AG10803 (cell line): ENCODE measurements at regions not wholly inside any gene's neighbourhood (a gene's known extent, or its start where the extent isn't known, plus 50 kb on each side); places are given as distances from the start of the nearest gene placed in this dataset.

Experiments used
- DNase-seq: peaks from one replicate; pipeline ENCODE4 v3.0.0; 2010; ENCODE audit warnings: low read depth
- H3K4me3 ChIP-seq: 2 replicates; pipeline ENCODE4 v1.5.1; 2011; ENCODE audit warnings: mild to moderate bottlenecking, low read length, control low read depth
- TF ChIP-seq, protein P1 (sequence below): conservative IDR thresholded peaks from 2 replicates; pipeline ENCODE4 v1.5.1; 2011; ENCODE audit warnings: mild to moderate bottlenecking, low read length, control low read depth, inconsistent platforms

DNA sequence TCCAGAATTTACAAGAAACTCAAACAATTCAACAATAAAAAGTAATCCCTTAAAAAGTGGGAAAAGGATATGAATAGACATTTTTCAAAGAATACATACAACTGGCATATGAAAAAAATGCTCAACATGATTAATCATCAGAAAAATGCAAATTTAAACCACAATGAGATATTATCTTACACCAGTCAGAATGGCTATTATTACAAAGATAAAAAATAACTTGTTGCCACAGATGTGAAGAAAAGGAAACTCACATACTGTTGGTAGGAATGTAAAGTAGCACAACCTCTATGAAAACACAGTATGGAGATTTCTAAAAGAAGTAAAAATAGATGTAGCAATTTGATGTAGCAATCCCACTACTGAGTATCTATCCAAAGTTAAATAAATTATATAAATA, 65.1 kb upstream of the DIAPH2 start:
- peak; percentile 2 for DNase-seq
- TF ChIP-seq, protein P1, sequence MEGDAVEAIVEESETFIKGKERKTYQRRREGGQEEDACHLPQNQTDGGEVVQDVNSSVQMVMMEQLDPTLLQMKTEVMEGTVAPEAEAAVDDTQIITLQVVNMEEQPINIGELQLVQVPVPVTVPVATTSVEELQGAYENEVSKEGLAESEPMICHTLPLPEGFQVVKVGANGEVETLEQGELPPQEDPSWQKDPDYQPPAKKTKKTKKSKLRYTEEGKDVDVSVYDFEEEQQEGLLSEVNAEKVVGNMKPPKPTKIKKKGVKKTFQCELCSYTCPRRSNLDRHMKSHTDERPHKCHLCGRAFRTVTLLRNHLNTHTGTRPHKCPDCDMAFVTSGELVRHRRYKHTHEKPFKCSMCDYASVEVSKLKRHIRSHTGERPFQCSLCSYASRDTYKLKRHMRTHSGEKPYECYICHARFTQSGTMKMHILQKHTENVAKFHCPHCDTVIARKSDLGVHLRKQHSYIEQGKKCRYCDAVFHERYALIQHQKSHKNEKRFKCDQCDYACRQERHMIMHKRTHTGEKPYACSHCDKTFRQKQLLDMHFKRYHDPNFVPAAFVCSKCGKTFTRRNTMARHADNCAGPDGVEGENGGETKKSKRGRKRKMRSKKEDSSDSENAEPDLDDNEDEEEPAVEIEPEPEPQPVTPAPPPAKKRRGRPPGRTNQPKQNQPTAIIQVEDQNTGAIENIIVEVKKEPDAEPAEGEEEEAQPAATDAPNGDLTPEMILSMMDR: no peak
- H3K4me3 ChIP-seq: no peak overlapping the region

DNA sequence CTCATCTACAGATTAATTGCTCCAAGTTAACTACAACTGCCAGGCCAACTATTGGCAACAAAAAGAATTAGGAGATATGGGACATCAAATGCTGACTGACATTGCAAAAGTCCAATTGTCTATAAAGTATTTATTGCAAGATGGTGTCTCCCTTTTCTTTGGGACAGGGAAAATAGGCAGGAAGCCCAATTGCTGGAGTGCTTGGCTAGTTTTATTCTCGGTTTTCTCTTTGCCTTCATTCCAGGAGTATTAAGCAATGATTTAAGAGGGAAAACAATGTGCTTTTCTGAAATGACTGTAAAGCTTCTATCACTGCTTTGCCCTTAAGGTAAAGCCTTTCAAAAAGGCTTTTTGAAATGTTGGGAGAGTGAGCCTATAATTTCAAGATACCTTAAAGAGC, 62.8 kb upstream of the DIAPH2 start:
- DNase-seq: peak; percentile 18
- no peak overlapping the region for H3K4me3 ChIP-seq
- TF ChIP-seq, protein P1: no peak
